GM12873 (cell line): ENCODE measurements at regions not wholly inside any gene's neighbourhood (a gene's known extent, or its start where the extent isn't known, plus 50 kb on each side); places are given as distances from the start of the nearest gene placed in this dataset.

Experiments used
- TF ChIP-seq, protein P1 (sequence below): IDR thresholded peaks from 2 replicates; pipeline ENCODE4 v1.5.1; 2012; ENCODE audit warnings: low read depth, mild to moderate bottlenecking, moderate library complexity, low read length, control low read depth; ENCODE audit not compliant: insufficient read depth; ENCODE audit errors: missing control alignments

- TF ChIP-seq, protein P1, sequence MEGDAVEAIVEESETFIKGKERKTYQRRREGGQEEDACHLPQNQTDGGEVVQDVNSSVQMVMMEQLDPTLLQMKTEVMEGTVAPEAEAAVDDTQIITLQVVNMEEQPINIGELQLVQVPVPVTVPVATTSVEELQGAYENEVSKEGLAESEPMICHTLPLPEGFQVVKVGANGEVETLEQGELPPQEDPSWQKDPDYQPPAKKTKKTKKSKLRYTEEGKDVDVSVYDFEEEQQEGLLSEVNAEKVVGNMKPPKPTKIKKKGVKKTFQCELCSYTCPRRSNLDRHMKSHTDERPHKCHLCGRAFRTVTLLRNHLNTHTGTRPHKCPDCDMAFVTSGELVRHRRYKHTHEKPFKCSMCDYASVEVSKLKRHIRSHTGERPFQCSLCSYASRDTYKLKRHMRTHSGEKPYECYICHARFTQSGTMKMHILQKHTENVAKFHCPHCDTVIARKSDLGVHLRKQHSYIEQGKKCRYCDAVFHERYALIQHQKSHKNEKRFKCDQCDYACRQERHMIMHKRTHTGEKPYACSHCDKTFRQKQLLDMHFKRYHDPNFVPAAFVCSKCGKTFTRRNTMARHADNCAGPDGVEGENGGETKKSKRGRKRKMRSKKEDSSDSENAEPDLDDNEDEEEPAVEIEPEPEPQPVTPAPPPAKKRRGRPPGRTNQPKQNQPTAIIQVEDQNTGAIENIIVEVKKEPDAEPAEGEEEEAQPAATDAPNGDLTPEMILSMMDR: no peak
These were observed 136.2 kb upstream of the BOD1L1 start for GRCh38 chr4:13763707-13764106.

DNA sequence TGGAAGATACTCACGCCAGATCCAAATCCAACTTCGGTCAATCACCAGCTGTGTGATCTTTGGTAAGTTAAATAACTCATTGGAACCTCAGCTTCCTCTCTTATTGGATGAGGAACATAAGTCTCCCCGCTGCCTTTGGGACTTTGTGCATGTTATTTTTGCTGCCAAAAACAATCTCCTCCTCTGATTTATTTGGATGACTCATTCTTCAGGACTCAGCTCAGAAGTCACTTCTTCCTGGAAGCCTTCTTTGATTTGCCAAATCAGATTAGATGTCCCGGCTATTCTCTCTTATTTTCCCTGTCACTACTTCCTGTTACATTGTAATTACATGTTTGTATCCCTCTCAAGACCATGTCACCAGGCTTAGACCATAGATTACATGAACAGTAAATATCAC lies 138.0 kb upstream of the BOD1L1 start:
- TF ChIP-seq, protein P1: no peak

- TF ChIP-seq, protein P1: no peak
These were observed 139.4 kb upstream of the BOD1L1 start for GRCh38 chr4:13766761-13767540.

DNA sequence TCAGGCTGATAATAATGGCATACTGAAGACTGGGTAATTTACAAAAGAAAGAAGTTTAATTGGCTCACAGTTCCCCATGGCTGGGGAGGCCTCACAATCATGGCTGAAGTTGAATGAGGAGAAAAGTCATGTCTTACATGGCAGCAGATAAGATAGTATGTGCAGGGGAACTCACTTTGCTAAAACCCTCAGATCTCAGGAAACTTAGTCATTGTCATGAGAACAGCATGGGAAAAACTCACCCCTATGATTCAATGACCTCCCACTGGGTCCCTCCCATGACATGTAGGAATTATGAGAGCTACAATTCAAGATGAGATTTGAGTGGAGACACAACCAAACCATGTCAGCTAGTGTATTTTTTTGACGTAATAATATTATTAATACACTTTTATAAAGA lies 149.8 kb upstream of the BOD1L1 start:
- TF ChIP-seq, protein P1: no peak

DNA sequence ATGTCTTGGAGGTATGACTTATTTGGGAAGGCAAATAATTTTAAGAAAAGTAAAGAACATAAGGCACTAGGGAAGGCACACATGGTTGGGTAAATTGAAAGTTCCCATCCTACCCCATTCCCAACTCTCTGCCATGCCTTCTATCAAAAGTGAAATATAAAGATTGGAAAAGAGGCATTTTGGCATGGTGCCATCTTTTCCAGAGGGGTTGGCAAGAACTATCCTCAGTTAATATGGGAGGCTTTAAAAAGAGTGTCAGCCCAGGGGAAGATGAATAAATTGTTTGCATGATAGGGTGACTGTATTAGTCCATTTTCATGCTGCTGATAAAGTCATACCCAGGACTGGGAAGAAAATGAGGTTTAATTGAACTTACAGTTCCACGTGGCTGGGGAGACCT lies 150.8 kb upstream of the BOD1L1 start:
- TF ChIP-seq, protein P1: no peak

DNA sequence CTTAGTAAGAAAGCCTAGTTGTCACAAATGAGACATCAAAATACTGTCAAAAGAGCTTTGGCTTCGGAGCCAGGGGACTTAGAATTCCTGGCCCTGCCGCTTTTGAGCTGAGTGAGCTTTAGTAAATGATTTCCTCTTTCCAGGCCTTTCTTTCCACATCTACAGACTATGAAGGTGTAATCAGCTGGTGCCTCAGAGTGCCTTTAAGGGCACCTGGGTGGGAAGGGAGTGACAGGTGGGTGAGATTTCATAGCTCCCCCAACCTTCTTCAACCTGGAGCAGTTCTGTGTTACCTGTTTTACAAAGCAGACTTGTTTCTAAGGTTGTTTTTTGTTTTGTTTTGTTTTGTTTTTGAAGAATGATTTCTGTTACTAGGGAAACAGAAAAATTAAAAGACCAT lies 154.7 kb upstream of the BOD1L1 start:
- TF ChIP-seq, protein P1: no peak

GRCh38 chr4:13783800-13784411 lies 156.4 kb upstream of the BOD1L1 start:
- TF ChIP-seq, protein P1: no peak
